ENCODE measurements at regions not wholly inside any gene's neighbourhood (a gene's known extent, or its start where the extent isn't known, plus 50 kb on each side); places are given as distances from the start of the nearest gene placed in this dataset.

DNA sequence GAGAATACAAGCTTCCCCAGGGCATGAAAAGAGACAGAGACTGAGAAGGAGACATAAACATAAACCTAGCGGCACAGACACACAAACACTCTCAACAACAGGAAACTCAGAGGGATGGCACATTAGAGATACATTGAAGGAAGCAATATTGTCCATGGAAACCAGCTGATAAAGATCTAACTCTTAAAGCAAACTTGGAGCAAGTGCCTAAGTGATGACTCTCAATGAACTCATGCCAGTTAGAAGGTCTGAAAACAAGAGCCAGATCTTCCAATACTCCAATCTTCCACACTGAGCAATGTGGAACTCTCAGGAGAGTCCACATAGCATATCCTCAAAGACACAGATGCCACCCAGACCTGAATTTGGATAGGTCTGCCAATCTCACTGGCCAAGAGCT, 168.8 kb upstream of the ISX start:
- TF ChIP-seq, protein P1, sequence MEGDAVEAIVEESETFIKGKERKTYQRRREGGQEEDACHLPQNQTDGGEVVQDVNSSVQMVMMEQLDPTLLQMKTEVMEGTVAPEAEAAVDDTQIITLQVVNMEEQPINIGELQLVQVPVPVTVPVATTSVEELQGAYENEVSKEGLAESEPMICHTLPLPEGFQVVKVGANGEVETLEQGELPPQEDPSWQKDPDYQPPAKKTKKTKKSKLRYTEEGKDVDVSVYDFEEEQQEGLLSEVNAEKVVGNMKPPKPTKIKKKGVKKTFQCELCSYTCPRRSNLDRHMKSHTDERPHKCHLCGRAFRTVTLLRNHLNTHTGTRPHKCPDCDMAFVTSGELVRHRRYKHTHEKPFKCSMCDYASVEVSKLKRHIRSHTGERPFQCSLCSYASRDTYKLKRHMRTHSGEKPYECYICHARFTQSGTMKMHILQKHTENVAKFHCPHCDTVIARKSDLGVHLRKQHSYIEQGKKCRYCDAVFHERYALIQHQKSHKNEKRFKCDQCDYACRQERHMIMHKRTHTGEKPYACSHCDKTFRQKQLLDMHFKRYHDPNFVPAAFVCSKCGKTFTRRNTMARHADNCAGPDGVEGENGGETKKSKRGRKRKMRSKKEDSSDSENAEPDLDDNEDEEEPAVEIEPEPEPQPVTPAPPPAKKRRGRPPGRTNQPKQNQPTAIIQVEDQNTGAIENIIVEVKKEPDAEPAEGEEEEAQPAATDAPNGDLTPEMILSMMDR (IDR thresholded peaks at IDR 0.05): no peak
- TF ChIP-seq POLR2A (IDR thresholded peaks at IDR 0.05) (no peak), EP300 (IDR thresholded peaks at IDR 0.05) (no peak), POLR2AphosphoS5 (IDR thresholded peaks at IDR 0.05) (no peak)

Measured in stomach (tissue), 4 donors.